RWPE1 (cell line): ENCODE measurements at regions not wholly inside any gene's neighbourhood (a gene's known extent, or its start where the extent isn't known, plus 50 kb on each side); places are given as distances from the start of the nearest gene placed in this dataset.
"Not testable (repeated sequence)": the region's sequence is repeated elsewhere in the genome, so short reads cannot be mapped to it uniquely, and the experiment has no call there.

ENCODE experiments used
- CTCF ChIA-PET: fragments of 350-600 bp; sonication (Branson Sonifier 250); formaldehyde crosslinking; extraction: SDS; loops from one replicate; lab custom pipeline; 2021; lab: Yijun Ruan, JAX
- POLR2A ChIA-PET: fragments of 400-600 bp; formaldehyde crosslinking; extraction: SDS; loops from one replicate; lab custom pipeline; 2020; ENCODE audit warnings: antibody characterized with exemption; ENCODE audit not compliant: low non-redundant PET; lab: Yijun Ruan, JAX
- DNase-seq: peaks from one replicate; pipeline ENCODE4 v3.0.0; 2012; ENCODE audit warnings: low spot score
- H3K27ac ChIP-seq: fragments of 450-650 bp; 2 replicates; pipeline ENCODE4 v1.5.1; 2017
- CTCF ChIP-seq: fragments of 450-650 bp; conservative IDR thresholded peaks from 2 replicates; pipeline ENCODE4 v1.5.1; 2017; ENCODE audit warnings: low read depth, mild to moderate bottlenecking

- peak overlapping the region; percentile 74 for H3K27ac ChIP-seq
- no peak for TF ChIP-seq CTCF
- CTCF ChIA-PET = no interaction called here
- POLR2A ChIA-PET = no interaction called here
- no peak for DNase-seq
These were observed 317.0 kb upstream of the MYT1L start for GRCh38 chr2:2648094-2648493.

GRCh38 chr2:2647141-2647541, 316.1 kb upstream of the MYT1L start:
- no peak for TF ChIP-seq CTCF
- POLR2A ChIA-PET = no interaction called here
- CTCF ChIA-PET = no interaction called here

GRCh38 chr2:2646433-2647051, 315.5 kb upstream of the MYT1L start:
- POLR2A ChIA-PET = no interaction called here
- CTCF ChIA-PET = no interaction called here
- TF ChIP-seq CTCF = no peak
- H3K27ac ChIP-seq = peak overlapping the region; percentile 74
- peak; percentile 30 for DNase-seq

More at GRCh38 chr2:2647141-2647541, 316.1 kb upstream of the MYT1L start:
- peak; percentile 82 for DNase-seq
- peak overlapping the region; percentile 74 for H3K27ac ChIP-seq

DNA sequence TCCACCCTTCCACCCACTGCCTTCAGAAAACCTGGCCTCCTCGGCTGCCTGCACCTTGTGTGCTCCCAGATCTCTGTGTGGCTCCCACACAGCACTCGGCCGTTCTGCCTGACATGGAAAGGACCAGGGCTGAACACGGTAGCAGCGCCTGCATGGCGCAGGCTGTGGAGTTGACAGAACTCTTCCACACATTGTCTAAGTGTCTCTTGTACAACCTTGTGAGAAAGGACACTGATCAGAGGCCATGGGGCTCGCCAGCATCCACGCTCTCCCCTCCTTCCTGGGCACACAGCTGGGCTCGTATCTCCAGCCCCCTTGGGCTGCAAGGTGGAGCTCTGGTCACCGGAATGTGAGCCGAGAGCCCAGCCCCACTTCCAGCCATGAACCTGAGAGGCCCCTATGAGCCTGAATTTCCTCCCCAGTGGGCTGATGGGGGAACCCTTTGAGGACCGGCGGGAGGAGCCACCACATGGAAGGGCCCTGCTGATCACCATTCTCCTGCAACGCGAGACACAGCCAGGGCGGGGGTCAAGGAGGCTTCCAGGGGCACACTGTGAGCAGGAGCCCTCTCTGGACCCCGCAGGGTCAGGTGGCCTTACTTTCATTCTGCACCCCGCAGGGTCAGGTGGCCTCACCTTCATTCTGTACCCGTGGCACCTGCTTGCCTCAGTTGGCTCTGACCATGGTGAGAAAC, 314.2 kb upstream of the MYT1L start:
- ChIA-PET POLR2A (no interaction called here), CTCF (interaction anchor here (0.7 kb wide), 1 partner anchor 115 kb away, joined by 3 read pairs; no protein-coding TSS in a partner anchor)
- H3K27ac ChIP-seq = no peak overlapping the region
- no peak for TF ChIP-seq CTCF
- DNase-seq = no peak

DNA sequence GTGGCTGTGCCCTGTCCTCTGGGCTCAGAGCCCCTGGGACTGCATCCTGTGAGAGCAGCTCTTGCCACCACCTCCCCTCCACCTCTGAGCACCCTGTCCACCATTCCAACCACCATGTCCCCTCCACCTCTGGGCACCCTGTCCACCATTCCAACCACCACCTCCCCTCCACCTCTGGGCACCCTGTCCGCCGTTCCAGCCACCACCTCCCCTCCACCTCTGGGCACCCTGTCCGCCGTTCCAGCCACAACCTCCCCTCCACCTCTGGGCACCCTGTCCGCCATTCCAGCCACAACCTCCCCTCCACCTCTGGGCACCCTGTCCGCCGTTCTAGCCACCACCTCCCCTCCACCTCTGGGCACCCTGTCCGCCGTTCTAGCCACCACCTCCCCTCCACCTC, 313.7 kb upstream of the MYT1L start:
- H3K27ac ChIP-seq, POLR2A ChIA-PET, DNase-seq, CTCF ChIA-PET: not testable (repeated sequence)

- H3K27ac ChIP-seq = no peak overlapping the region
- ChIA-PET POLR2A (no interaction called here), CTCF (no interaction called here)
- no peak for DNase-seq
- no peak for TF ChIP-seq CTCF
These were observed 313.0 kb upstream of the MYT1L start for GRCh38 chr2:2644040-2644439.
